Calu3 (cell line): ENCODE measurements at regions not wholly inside any gene's neighbourhood (a gene's known extent, or its start where the extent isn't known, plus 50 kb on each side); places are given as distances from the start of the nearest gene placed in this dataset.
A peak's percentile ranks its signal among the peaks of the same experiment; 100 is the strongest.

ENCODE experiments used
- BruUV-seq: library from RNA; stranded (reverse); fragments of 400-500 nt; replicated peaks from 2 replicates; lab custom pipeline; 2021; lab: Mats Ljungman, UMichigan
- CTCF ChIA-PET: fragments of 300-600 bp; sonication (Branson Sonifier 250); formaldehyde crosslinking; loops from one replicate; lab custom pipeline; 2022; ENCODE audit warnings: antibody characterized with exemption; lab: Charles Lee
- DNase-seq: peaks from one replicate; pipeline ENCODE4 v3.0.0; 2022
- H3K27ac Mint-ChIP-seq: one replicate; pipeline ENCODE4 v1.8.0; 2022; ENCODE audit warnings: mixed read lengths; ENCODE audit not compliant: unreplicated experiment
- H3K27me3 Mint-ChIP-seq: one replicate; pipeline ENCODE4 v1.8.0; 2022; ENCODE audit warnings: mixed read lengths; ENCODE audit not compliant: unreplicated experiment
- H3K36me3 Mint-ChIP-seq: one replicate; pipeline ENCODE4 v1.8.0; 2022; ENCODE audit warnings: mild to moderate bottlenecking, moderate library complexity, mixed read lengths; ENCODE audit not compliant: insufficient read depth, unreplicated experiment
- H3K4me1 Mint-ChIP-seq: one replicate; pipeline ENCODE4 v1.8.0; 2022; ENCODE audit warnings: mild to moderate bottlenecking, low read depth, mixed read lengths; ENCODE audit not compliant: unreplicated experiment
- H3K4me3 Mint-ChIP-seq: one replicate; pipeline ENCODE4 v1.8.0; 2022; ENCODE audit warnings: mild to moderate bottlenecking, low read depth, moderate library complexity, mixed read lengths; ENCODE audit not compliant: unreplicated experiment
- H3K9me3 Mint-ChIP-seq: one replicate; pipeline ENCODE4 v1.8.0; 2022; ENCODE audit warnings: low read depth, mixed read lengths; ENCODE audit not compliant: unreplicated experiment
- intact Hi-C: fragments of 100-400 bp; cut with micrococcal nuclease; formaldehyde crosslinking; loops from one replicate; pipeline ENCODE4 v1.10.0; 2022; ENCODE audit not compliant: unreplicated experiment
- TF ChIP-seq, protein P1 (sequence below): fragments of 200-600 bp; IDR thresholded peaks from one replicate; pipeline ENCODE4 v1.8.0; 2022; ENCODE audit warnings: antibody characterized with exemption; ENCODE audit not compliant: unreplicated experiment

DNA sequence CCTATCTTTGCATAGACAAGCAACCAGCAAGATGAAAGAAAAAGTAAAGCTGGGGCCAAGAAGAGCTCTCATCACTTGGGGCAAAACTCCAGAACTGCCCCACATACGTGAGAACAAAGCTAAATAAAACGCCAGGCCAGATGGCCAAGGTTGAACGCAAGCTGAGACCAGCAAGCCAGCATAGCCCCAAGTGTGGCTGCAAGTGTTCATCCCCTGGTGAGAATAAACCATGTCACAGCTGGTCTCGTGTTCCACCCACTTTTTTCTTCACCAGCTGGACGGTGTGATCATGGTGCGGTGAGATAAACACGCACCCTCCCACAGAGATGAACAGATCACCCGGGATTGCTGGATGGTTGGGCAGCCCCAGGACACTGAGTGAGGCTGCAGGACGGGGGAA is 109.6 kb upstream of the CACNA1A start:
- TF ChIP-seq, protein P1, sequence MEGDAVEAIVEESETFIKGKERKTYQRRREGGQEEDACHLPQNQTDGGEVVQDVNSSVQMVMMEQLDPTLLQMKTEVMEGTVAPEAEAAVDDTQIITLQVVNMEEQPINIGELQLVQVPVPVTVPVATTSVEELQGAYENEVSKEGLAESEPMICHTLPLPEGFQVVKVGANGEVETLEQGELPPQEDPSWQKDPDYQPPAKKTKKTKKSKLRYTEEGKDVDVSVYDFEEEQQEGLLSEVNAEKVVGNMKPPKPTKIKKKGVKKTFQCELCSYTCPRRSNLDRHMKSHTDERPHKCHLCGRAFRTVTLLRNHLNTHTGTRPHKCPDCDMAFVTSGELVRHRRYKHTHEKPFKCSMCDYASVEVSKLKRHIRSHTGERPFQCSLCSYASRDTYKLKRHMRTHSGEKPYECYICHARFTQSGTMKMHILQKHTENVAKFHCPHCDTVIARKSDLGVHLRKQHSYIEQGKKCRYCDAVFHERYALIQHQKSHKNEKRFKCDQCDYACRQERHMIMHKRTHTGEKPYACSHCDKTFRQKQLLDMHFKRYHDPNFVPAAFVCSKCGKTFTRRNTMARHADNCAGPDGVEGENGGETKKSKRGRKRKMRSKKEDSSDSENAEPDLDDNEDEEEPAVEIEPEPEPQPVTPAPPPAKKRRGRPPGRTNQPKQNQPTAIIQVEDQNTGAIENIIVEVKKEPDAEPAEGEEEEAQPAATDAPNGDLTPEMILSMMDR, result no peak
- DNase-seq, result no peak
- H3K27ac Mint-ChIP-seq, result no peak overlapping the region
- CTCF ChIA-PET, result interaction anchor here (1.0 kb wide), 1 partner anchor 105 kb away, joined by 3 read pairs; no protein-coding TSS in a partner anchor
- H3K4me1 Mint-ChIP-seq, result peaks cover 8% of the 10 kb centered on the region
- H3K36me3 Mint-ChIP-seq, result no peaks in the 10 kb centered on the region
- no peaks in the 10 kb centered on the region for H3K9me3 Mint-ChIP-seq
- no TSS peak for BruUV-seq
- no peak overlapping the region for H3K4me3 Mint-ChIP-seq
- intact Hi-C loops, result no loop called here
- H3K27me3 Mint-ChIP-seq, result peaks cover 42% of the 10 kb centered on the region

DNA sequence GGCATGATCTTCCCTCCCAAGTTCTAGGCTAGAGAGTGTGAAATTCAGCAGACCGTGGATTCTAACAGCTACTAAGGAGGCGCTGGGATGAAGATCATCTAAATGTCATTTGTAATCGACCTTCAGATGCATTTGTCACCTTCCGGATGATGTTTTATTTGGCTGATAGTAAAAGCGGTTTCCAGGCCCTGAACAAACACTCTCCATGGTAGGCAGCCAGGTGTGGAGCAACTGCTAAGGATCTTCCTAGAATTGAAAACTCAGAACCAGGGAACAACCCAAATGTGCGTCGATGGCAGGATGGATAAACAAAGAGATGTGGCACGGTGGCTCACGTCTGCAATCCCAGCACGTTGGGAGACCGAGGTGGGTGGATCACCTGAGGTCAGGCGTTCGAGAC is 107.2 kb upstream of the CACNA1A start:
- peaks cover 26% of the 10 kb centered on the region for H3K27me3 Mint-ChIP-seq
- CTCF ChIA-PET, result no interaction called here
- peaks cover 8% of the 10 kb centered on the region for H3K4me1 Mint-ChIP-seq
- no peaks in the 10 kb centered on the region for H3K9me3 Mint-ChIP-seq
- no peak overlapping the region for H3K27ac Mint-ChIP-seq
- H3K4me3 Mint-ChIP-seq, result no peak overlapping the region
- BruUV-seq, result no TSS peak
- no peak for DNase-seq
- intact Hi-C loops, result no loop called here
- TF ChIP-seq, protein P1, result no peak
- no peaks in the 10 kb centered on the region for H3K36me3 Mint-ChIP-seq

DNA sequence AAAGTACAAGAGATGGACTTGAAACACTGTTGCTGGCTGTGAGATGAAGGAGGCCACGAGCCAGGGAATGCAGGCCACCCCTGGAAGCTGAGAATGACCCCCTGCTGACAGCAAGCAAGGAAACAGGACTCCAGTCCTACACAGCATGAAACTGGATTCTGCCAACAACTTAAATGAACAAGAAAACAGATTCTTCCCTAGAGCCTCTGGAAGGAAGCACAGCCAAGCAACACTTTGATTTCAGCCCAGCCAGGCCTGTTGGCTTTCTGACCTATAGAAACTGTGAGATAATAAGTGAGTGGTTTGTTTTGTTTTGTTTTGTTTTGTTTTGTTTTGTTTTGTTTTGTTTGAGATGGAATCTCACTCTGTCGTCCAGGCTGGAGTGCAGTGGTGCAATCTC is 105.3 kb upstream of the CACNA1A start:
- TF ChIP-seq, protein P1, result no peak
- H3K4me3 Mint-ChIP-seq, result no peak overlapping the region
- CTCF ChIA-PET, result interaction anchor here (2.4 kb wide), 1 partner anchor 107 kb away, joined by 13 read pairs; no protein-coding TSS in a partner anchor
- peaks cover 8% of the 10 kb centered on the region for H3K4me1 Mint-ChIP-seq
- intact Hi-C loops, result no loop called here
- no peaks in the 10 kb centered on the region for H3K9me3 Mint-ChIP-seq
- no peaks in the 10 kb centered on the region for H3K36me3 Mint-ChIP-seq
- no peak overlapping the region for H3K27ac Mint-ChIP-seq
- no peak for DNase-seq
- peaks cover 8% of the 10 kb centered on the region for H3K27me3 Mint-ChIP-seq
- no TSS peak for BruUV-seq

DNA sequence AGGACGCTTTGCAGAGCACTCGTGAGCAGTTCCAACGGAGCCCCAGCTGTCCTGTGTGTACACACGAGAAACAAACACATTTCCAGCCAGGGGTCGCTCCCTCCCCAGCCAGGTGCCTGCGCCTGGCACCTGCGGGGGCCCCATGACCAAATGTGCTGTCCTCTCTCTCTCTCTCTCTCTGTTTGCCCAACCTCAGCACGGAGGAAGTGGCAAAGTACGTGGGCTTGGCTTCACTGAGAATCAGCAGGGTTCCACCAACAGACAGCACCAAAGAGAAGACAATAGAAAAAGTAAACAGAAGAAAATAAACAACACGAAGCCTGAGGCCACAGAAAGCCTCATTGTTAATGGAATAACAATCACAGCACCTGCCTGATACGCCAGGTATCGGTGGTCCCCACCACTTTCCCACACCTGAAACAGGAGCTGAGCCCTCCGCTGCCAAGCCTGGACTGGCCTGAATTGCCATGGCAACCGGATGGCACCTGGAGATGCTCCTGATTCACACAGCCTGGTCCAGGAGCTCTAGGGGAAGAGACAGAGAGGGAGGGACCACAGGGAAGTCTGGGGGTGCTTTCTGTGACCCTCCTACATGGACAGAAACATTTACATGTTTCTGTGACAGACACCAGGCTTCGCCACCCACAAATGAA is 103.9 kb upstream of the CACNA1A start:
- intact Hi-C loops, result no loop called here
- no TSS peak for BruUV-seq
- Mint-ChIP-seq H3K4me1 (peaks cover 8% of the 10 kb centered on the region), H3K36me3 (no peaks in the 10 kb centered on the region), H3K27me3 (peaks cover 5% of the 10 kb centered on the region), H3K4me3 (no peak overlapping the region), H3K27ac (no peak overlapping the region), H3K9me3 (no peaks in the 10 kb centered on the region)
- CTCF ChIA-PET, result interaction anchor here (2.4 kb wide), 1 partner anchor 109 kb away, joined by 13 read pairs; no protein-coding TSS in a partner anchor
- TF ChIP-seq, protein P1, result no peak
- peak; percentile 27 for DNase-seq
